Common myeloid progenitor, CD34-positive (primary cell): ENCODE measurements at regions not wholly inside any gene's neighbourhood (a gene's known extent, or its start where the extent isn't known, plus 50 kb on each side); places are given as distances from the start of the nearest gene placed in this dataset.
"Not testable (repeated sequence)": the region's sequence is repeated elsewhere in the genome, so short reads cannot be mapped to it uniquely, and the experiment has no call there.

Source experiments
- CTCF ChIA-PET: fragments of 350-600 bp; sonication (Branson Sonifier 250); formaldehyde crosslinking; loops from one replicate; lab custom pipeline; 2021; ENCODE audit warnings: antibody characterized with exemption; lab: Charles Lee
- POLR2A ChIA-PET: fragments of 350-600 bp; sonication (Branson Sonifier 250); formaldehyde crosslinking; loops from one replicate; lab custom pipeline; 2021; ENCODE audit warnings: antibody characterized with exemption; lab: Charles Lee
- DNase-seq, 3 donors: peaks; one replicate each; pipeline versions ENCODE4 v3.0.0 to v3.0.0-alpha.2; 2013
- H3K27ac ChIP-seq, 2 experiments: 1 replicate in 1 of 2; 2 replicates in 1 of 2; pipeline ENCODE4 v1.7.0; 2013; ENCODE audit warnings: inconsistent platforms in 2 of 2, low read length in 2 of 2, mild to moderate bottlenecking in 2 of 2, low read depth in 1 of 2, moderate library complexity in 1 of 2; ENCODE audit not compliant: severe bottlenecking in 2 of 2, insufficient read depth in 1 of 2, poor library complexity in 1 of 2
- H3K27me3 ChIP-seq, 5 experiments: replicated peaks in 2 of 5; 1 replicate in 3 of 5; 2 replicates in 2 of 5; pipeline versions ENCODE4 v1.6.1 to v1.7.0; 2013; ENCODE audit warnings: low read length in 4 of 5, mild to moderate bottlenecking in 2 of 5, moderate library complexity in 2 of 5, inconsistent platforms in 1 of 5; ENCODE audit not compliant: insufficient read depth in 5 of 5, control insufficient read depth in 4 of 5
- H3K36me3 ChIP-seq, 4 experiments: 1 replicate in 2 of 4; 2 replicates in 2 of 4; pipeline versions ENCODE4 v1.6.1 to v1.7.0; 2013; ENCODE audit warnings: low read length in 3 of 4, control low read depth in 1 of 4, mild to moderate bottlenecking in 1 of 4; ENCODE audit not compliant: control insufficient read depth in 4 of 4, insufficient read depth in 4 of 4
- H3K4me1 ChIP-seq, 4 experiments: 1 replicate in 3 of 4; 2 replicates in 1 of 4; pipeline versions ENCODE4 v1.6.1 to v1.7.1; 2013; ENCODE audit warnings: low read length in 3 of 4, mild to moderate bottlenecking in 3 of 4, control low read depth in 1 of 4, inconsistent platforms in 1 of 4, moderate library complexity in 1 of 4; ENCODE audit not compliant: control insufficient read depth in 4 of 4, insufficient read depth in 4 of 4; ENCODE audit errors: control extremely low read depth in 1 of 4
- H3K4me3 ChIP-seq, 7 experiments: 1 replicate in 4 of 7; 2 replicates in 3 of 7; pipeline versions ENCODE4 v1.5.1 to v1.7.0; 2013; ENCODE audit warnings: mild to moderate bottlenecking in 7 of 7, low read length in 6 of 7, moderate library complexity in 6 of 7, inconsistent platforms in 2 of 7, low read depth in 2 of 7, control low read depth in 1 of 7; ENCODE audit not compliant: insufficient read depth in 4 of 7, control insufficient read depth in 1 of 7; ENCODE audit errors: extremely low read depth in 1 of 7
- H3K9me3 ChIP-seq, 5 experiments: 1 replicate in 4 of 5; 2 replicates in 1 of 5; pipeline versions ENCODE4 v1.6.1 to v1.7.1; 2013; ENCODE audit warnings: low read length in 4 of 5, mild to moderate bottlenecking in 2 of 5, inconsistent platforms in 1 of 5, low read depth in 1 of 5, moderate library complexity in 1 of 5; ENCODE audit not compliant: control insufficient read depth in 4 of 5, insufficient read depth in 2 of 5; ENCODE audit errors: control extremely low read depth in 1 of 5
- WGBS: methylation state at CpG from one replicate; pipeline ENCODE4 v1.1.5; 2013; ENCODE audit not compliant: insufficient coverage; 5-methylcytosine and 5-hydroxymethylcytosine counted together

DNA sequence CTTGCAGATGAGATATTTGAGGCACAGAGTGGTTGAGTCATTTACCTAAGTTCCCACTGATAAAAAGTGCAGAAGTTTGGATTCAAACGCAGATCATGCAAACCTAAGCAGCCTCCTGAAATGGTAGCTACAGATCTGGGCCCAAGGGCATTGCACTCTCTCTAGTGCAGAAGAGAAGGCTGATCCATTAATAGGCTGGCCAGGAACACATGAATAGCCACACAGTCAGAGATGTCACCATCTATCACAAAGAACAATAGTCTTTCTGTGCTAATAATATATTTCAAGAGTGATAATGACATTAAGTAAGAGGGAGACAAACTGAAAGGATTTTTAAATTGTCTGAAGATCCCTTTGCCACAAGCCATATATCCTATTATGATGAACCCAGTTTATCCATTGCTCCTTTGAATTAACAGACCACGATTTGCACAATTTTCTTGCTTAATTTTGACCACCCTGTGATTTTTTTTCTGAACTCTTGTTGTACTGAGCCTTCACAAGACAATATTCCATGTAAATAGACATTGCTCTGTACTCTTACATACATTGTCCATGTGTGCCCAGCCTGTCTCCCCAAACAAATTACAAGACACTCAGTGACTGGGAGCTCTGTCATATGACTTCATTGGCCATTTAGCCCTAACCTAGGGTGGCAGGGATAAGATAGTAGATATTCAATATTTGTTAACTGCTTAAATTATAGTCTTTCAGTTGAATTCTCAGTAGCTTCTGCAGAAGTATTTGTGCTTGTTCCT lies 112.4 kb upstream of the RBPJ start:
- Histone ChIP-seq H3K27me3 (peaks cover 0 to 11% (median 6%) of the 10 kb centered on the region in 5 experiments), H3K4me1 (no peaks in the 10 kb centered on the region), H3K9me3 (no peaks in the 10 kb centered on the region), H3K36me3 (no peaks in the 10 kb centered on the region), H3K4me3 (no peak overlapping the region), H3K27ac (no peak overlapping the region)
- no peak for DNase-seq
- ChIA-PET POLR2A (interaction anchor here (0.6 kb wide), 1 partner anchor 46 kb away, joined by 3 read pairs; no protein-coding TSS in a partner anchor), CTCF (no interaction called here)
- WGBS: 50% methylated on average over 2 of the region's 2 CpGs

DNA sequence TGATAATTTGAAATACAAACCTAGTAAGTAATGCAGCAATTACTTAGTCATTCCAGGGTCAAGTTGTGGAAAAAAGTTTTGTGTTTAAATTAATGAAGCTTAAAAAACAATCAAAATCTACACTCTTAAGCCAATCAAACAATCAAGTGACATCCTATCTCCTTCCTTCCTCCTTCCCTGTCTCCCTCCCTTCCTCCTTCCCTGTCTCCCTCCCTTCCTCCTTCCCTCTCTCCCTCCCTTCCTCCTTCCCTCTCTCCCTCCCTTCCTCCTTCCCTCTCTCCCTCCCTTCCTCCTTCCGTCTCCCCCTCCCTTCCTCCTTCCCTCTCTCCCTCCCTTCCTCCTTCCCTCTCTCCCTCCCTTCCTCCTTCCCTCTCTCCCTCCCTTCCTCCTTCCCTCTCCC lies 111.4 kb upstream of the RBPJ start:
- H3K4me3 ChIP-seq: not testable (repeated sequence)

DNA sequence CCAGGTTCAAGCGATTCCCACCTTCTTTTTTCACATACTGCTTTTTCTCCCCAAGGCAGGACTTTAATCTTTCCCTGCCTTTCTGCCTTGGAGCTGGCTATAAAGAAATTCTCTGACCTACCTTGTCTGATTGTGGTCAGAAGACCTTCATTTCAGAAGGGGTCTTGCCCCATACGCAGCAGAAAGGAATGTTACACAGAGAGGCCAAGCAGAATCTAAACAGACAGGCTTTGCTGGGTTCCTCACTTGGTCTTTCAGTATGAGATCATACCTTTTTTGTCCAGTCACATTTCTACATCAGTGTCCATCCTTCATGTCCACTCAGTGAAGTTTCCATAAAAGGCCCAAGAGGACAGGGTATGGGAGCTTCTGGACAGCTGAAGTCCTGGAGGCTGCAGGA lies 108.3 kb upstream of the RBPJ start:
- no peaks in the 10 kb centered on the region for H3K4me1 ChIP-seq
- ChIA-PET POLR2A (no interaction called here), CTCF (interaction anchor here (0.9 kb wide), 1 partner anchor 128 kb away, joined by 3 read pairs; no protein-coding TSS in a partner anchor)
- 100% methylated on average over 2 of the region's 2 CpGs for WGBS
- no peaks in the 10 kb centered on the region for H3K9me3 ChIP-seq
- no peak overlapping the region for H3K4me3 ChIP-seq
- H3K36me3 ChIP-seq: no peaks in the 10 kb centered on the region
- peaks cover 0 to 5% (median 4%) of the 10 kb centered on the region in 5 experiments for H3K27me3 ChIP-seq
- no peak overlapping the region for H3K27ac ChIP-seq
- no peak for DNase-seq

More for the DNA sequence above, 111.4 kb upstream of the RBPJ start:
- H3K27ac ChIP-seq, CTCF ChIA-PET, DNase-seq, H3K4me1 ChIP-seq, H3K36me3 ChIP-seq, H3K9me3 ChIP-seq, POLR2A ChIA-PET: not testable (repeated sequence)
- WGBS: 60% methylated on average over 1 of the region's 1 CpG
- peaks cover 0 to 11% (median 6%) of the 10 kb centered on the region in 5 experiments for H3K27me3 ChIP-seq

DNA sequence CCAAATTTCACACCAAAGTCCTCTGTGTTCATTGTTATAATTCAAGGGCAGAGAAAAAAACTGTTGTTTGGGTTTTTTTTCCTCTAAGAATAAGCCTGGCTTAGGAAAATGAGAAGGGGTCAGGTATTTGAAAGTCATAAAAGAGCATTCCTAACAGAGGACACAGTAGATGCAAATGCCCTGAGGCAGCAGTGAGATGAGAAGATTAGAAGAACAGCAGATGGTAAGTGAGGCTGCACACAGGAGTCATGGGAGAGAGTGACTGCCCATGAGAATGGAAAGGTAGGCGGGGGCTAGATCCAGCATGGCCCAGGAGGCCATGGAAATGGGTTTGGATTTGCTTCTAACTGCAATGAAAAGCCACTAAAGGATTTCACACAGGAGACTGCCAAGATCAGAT lies 107.5 kb upstream of the RBPJ start:
- WGBS: 100% methylated on average over 1 of the region's 1 CpG
- H3K4me3 ChIP-seq: no peak overlapping the region
- ChIA-PET CTCF (no interaction called here), POLR2A (no interaction called here)
- H3K27me3 ChIP-seq: peaks cover 0 to 5% (median 0%) of the 10 kb centered on the region in 5 experiments
- no peaks in the 10 kb centered on the region for H3K4me1 ChIP-seq
- no peak overlapping the region for H3K27ac ChIP-seq
- H3K9me3 ChIP-seq: no peaks in the 10 kb centered on the region
- DNase-seq: no peak
- H3K36me3 ChIP-seq: no peaks in the 10 kb centered on the region

DNA sequence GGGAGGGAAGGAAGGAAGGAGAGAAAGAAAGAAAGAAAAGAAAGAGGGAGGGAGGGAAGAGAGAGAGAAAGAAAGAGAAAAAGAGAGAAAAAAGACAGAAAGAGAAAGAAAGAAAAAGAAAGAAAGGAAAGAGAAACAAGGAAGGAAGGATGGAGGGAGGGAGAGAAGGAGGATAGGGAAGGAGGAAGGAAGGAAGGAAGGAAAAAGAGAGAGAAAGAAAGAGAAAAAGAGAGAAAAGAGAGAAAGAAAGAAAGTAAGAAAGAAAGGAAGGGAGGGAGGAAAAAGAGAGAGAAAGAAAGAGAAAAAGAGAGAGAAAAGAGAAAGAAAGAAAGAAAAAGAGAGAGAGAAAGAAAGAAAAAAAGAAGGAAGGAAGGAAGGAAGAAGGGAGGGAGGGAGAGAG lies 105.8 kb upstream of the RBPJ start:
- no peak for DNase-seq
- Histone ChIP-seq H3K4me1 (peaks cover 0 to 9% (median 1%) of the 10 kb centered on the region in 4 experiments), H3K27ac (no peak overlapping the region), H3K9me3 (no peaks in the 10 kb centered on the region), H3K27me3 (peaks cover 0 to 2% (median 0%) of the 10 kb centered on the region in 5 experiments), H3K36me3 (no peaks in the 10 kb centered on the region), H3K4me3 (no peak overlapping the region)
- POLR2A ChIA-PET: no interaction called here
- CTCF ChIA-PET: no interaction called here

DNA sequence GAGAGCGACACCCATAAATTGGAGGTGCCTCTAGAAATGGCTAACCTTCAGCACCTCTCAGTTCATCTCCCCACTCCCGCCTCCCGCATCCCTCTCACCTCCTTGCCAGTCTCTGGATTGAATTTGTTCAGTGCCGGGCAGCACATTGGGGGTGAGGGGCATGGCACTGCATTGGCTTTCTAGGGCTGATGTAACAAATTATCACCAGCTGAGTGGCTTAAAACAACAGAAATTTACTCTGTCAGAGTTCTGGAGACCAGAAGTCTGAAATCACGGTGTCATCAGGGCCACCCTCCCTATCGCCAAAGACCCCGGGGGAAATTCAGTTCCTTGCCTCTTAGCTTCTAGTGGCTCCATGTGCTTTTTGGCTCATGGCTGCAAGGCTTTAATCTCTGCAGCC lies 105.1 kb upstream of the RBPJ start:
- Histone ChIP-seq H3K27ac (no peak overlapping the region), H3K9me3 (no peaks in the 10 kb centered on the region), H3K36me3 (no peaks in the 10 kb centered on the region), H3K27me3 (peaks cover 0 to 2% (median 0%) of the 10 kb centered on the region in 5 experiments), H3K4me1 (peaks cover 0 to 9% (median 1%) of the 10 kb centered on the region in 4 experiments), H3K4me3 (no peak overlapping the region)
- ChIA-PET POLR2A (no interaction called here), CTCF (no interaction called here)
- no peak for DNase-seq
- WGBS: 96% methylated on average over 6 of the region's 7 CpGs

DNA sequence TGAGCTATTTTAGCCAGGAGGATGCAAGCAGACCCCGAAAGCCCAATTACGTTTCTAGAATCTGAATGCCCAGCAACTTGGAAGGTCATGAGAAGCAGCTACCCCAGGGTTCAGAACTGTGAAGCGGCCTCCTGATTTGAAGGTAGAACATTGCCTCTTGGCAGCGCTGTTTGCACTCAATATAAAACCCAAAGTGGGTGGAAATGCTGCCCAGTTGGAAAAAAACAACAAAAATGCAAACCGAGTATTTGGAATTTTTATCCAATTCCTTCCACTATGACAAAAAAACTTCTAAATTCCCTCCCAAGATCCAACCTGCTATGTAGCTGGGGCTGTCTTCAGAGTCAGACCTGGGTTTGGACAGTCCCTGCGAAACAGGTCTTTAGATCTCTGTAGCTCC lies 103.3 kb upstream of the RBPJ start:
- Histone ChIP-seq H3K9me3 (no peaks in the 10 kb centered on the region), H3K27ac (no peak overlapping the region), H3K4me1 (peaks cover 0 to 9% (median 1%) of the 10 kb centered on the region in 4 experiments), H3K36me3 (no peaks in the 10 kb centered on the region), H3K4me3 (no peak overlapping the region), H3K27me3 (peaks cover 0 to 2% (median 0%) of the 10 kb centered on the region in 5 experiments)
- no peak for DNase-seq
- WGBS: 96% methylated on average over 5 of the region's 6 CpGs
- POLR2A ChIA-PET: no interaction called here
- CTCF ChIA-PET: no interaction called here
